IMR-90 (cell line): ENCODE measurements at regions not wholly inside any gene's neighbourhood (a gene's known extent, or its start where the extent isn't known, plus 50 kb on each side); places are given as distances from the start of the nearest gene placed in this dataset.
A peak's percentile ranks its signal among the peaks of the same experiment; 100 is the strongest.

Source experiments
- ATAC-seq: fragments of 200-7000 bp; cut with Tn5 transposase; 2 replicates; pipeline ENCODE4 v1.9.1; 2020; ENCODE audit warnings: low read depth, mild to moderate bottlenecking, moderate library complexity
- BruUV-seq: library from RNA; stranded (reverse); fragments of 400-500 nt; replicated peaks from 2 replicates; lab custom pipeline; 2021; lab: Mats Ljungman, UMichigan
- CTCF ChIA-PET: fragments of 300-600 bp; formaldehyde crosslinking; extraction: SDS; loops from one replicate; lab custom pipeline; 2021; ENCODE audit warnings: antibody characterized with exemption; lab: Yijun Ruan, JAX
- POLR2A ChIA-PET: fragments of 300-600 bp; sonication (Branson Sonifier 250); formaldehyde crosslinking; loops from one replicate; lab custom pipeline; 2022; ENCODE audit warnings: antibody characterized with exemption; ENCODE audit not compliant: unreplicated experiment; lab: Charles Lee
- DNase-seq: peaks from one replicate; pipeline ENCODE4 v3.0.0; 2013
- H2AFZ ChIP-seq: replicated peaks from 2 replicates; pipeline ENCODE3; 2013; ENCODE audit warnings: low read length, mild to moderate bottlenecking; ENCODE audit not compliant: poor library complexity
- H2AK5ac ChIP-seq: 2 replicates; pipeline ENCODE4 v1.6.1; 2013; ENCODE audit warnings: low read depth, low read length, inconsistent platforms
- H2AK9ac ChIP-seq: replicated peaks from 2 replicates; pipeline ENCODE3; 2013; ENCODE audit warnings: mild to moderate bottlenecking, low read depth, low read length, moderate library complexity; ENCODE audit not compliant: poor library complexity
- H2BK120ac ChIP-seq: 2 replicates; pipeline ENCODE4 v1.6.1; 2013; ENCODE audit warnings: low read depth, low read length, inconsistent platforms
- H2BK15ac ChIP-seq: 3 replicates; pipeline ENCODE4 v1.6.1; 2013; ENCODE audit warnings: low read depth, low read length, inconsistent platforms
- H2BK20ac ChIP-seq: 2 replicates; pipeline ENCODE4 v1.6.1; 2013; ENCODE audit warnings: low read depth, mild to moderate bottlenecking, inconsistent platforms, low read length, moderate library complexity
- H2BK5ac ChIP-seq: 2 replicates; pipeline ENCODE4 v1.6.1; 2013; ENCODE audit warnings: mild to moderate bottlenecking, low read depth, low read length, inconsistent platforms; ENCODE audit not compliant: poor library complexity, severe bottlenecking
- H3K14ac ChIP-seq: replicated peaks from 2 replicates; pipeline ENCODE4 v1.6.1; 2013; ENCODE audit warnings: low read depth, low read length, inconsistent platforms
- H3K18ac ChIP-seq: 2 replicates; pipeline ENCODE4 v1.6.1; 2013; ENCODE audit warnings: low read depth, low read length, control low read depth
- H3K23ac ChIP-seq: 2 replicates; pipeline ENCODE4 v1.6.1; 2013; ENCODE audit warnings: low read depth, low read length, inconsistent platforms
- H3K27ac ChIP-seq: 2 replicates; pipeline ENCODE4 v1.5.1; 2013; ENCODE audit warnings: mild to moderate bottlenecking, control low read depth, low read length; ENCODE audit not compliant: insufficient read depth
- H3K27me3 ChIP-seq: 2 replicates; pipeline ENCODE4 v1.6.1; 2013; ENCODE audit warnings: low read length; ENCODE audit not compliant: control insufficient read depth, insufficient read depth
- H3K36me3 ChIP-seq: 2 replicates; pipeline ENCODE4 v1.6.1; 2013; ENCODE audit warnings: low read length, mixed read lengths; ENCODE audit not compliant: control insufficient read depth, insufficient read depth
- H3K4ac ChIP-seq: 2 replicates; pipeline ENCODE4 v1.6.1; 2013; ENCODE audit warnings: low read depth, low read length, inconsistent platforms
- H3K4me1 ChIP-seq: 2 replicates; pipeline ENCODE4 v1.6.1; 2013; ENCODE audit warnings: low read length, mixed read lengths; ENCODE audit not compliant: control insufficient read depth, insufficient read depth
- H3K4me2 ChIP-seq: 2 replicates; pipeline ENCODE4 v1.6.1; 2013; ENCODE audit warnings: low read depth, mild to moderate bottlenecking, control low read depth, low read length, moderate library complexity
- H3K4me3 ChIP-seq: 2 replicates; pipeline ENCODE4 v1.5.1; 2013; ENCODE audit warnings: low read depth, mild to moderate bottlenecking, control low read depth, low read length, moderate library complexity; ENCODE audit not compliant: insufficient read depth
- H3K56ac ChIP-seq: 2 replicates; pipeline ENCODE4 v1.6.1; 2013; ENCODE audit warnings: low read length, inconsistent platforms; ENCODE audit not compliant: insufficient read depth; ENCODE audit errors: extremely low read depth
- H3K79me1 ChIP-seq, 2 experiments: 2 replicates each; pipeline ENCODE4 v1.6.1; 2013; ENCODE audit warnings: low read length in 2 of 2, inconsistent platforms in 1 of 2, low read depth in 1 of 2
- H3K9ac ChIP-seq: 2 replicates; pipeline ENCODE4 v1.6.1; 2013; ENCODE audit warnings: low read depth, low read length, control low read depth
- H3K9me1 ChIP-seq: 2 replicates; pipeline ENCODE4 v1.6.1; 2013; ENCODE audit warnings: low read length, inconsistent platforms; ENCODE audit not compliant: insufficient read depth
- H3K9me3 ChIP-seq: 2 replicates; pipeline ENCODE4 v1.6.1; 2013; ENCODE audit warnings: low read length; ENCODE audit not compliant: control insufficient read depth, insufficient read depth
- H4K20me1 ChIP-seq: 2 replicates; pipeline ENCODE4 v1.6.1; 2013; ENCODE audit warnings: low read length, inconsistent platforms; ENCODE audit not compliant: insufficient read depth
- H4K5ac ChIP-seq: 2 replicates; pipeline ENCODE4 v1.6.1; 2013; ENCODE audit warnings: mild to moderate bottlenecking, low read depth, low read length, control low read depth
- H4K8ac ChIP-seq, 2 experiments: 2 replicates each; pipeline ENCODE4 v1.6.1; 2013; ENCODE audit warnings: low read depth in 2 of 2, low read length in 2 of 2, control low read depth in 1 of 2, inconsistent platforms in 1 of 2
- H4K91ac ChIP-seq: 2 replicates; pipeline ENCODE4 v1.6.1; 2013; ENCODE audit warnings: low read depth, low read length, inconsistent platforms; ENCODE audit not compliant: insufficient read depth
- CEBPB ChIP-seq: IDR thresholded peaks from 2 replicates; pipeline ENCODE4 v1.6.1; 2012; ENCODE audit warnings: low read depth, low read length, improper control_type of control experiment
- CHD1 ChIP-seq: IDR thresholded peaks from 2 replicates; pipeline ENCODE4 v1.6.1; 2012; ENCODE audit warnings: low read depth, low read length, improper control_type of control experiment
- WGBS, 2 experiments: methylation state at CpG; one replicate each; pipeline versions ENCODE4 v1.1.5 to v1.1.7; 2013; ENCODE audit warnings: missing lambda C conversion rate in 2 of 2; ENCODE audit not compliant: insufficient read length in 1 of 2; ENCODE audit errors: extremely low coverage in 2 of 2; 5-methylcytosine and 5-hydroxymethylcytosine counted together
- dilution Hi-C: fragments of 300-500 bp; cut with HindIII; formaldehyde crosslinking; loops from one replicate; pipeline ENCODE4 v1.14.3; 2018; ENCODE audit warnings: low sequenced_read_pairs; ENCODE audit not compliant: unreplicated experiment
- in situ Hi-C: fragments of 300-500 bp; cut with MboI; formaldehyde crosslinking; loops from 3 replicates; pipeline ENCODE4 v1.14.3; 2019; ENCODE audit warnings: low sequenced_read_pairs, inconsistent platforms, mixed read lengths
- intact Hi-C: fragments of 100-400 bp; cut with micrococcal nuclease; formaldehyde crosslinking; loops from 2 replicates; pipeline ENCODE4 v1.10.0; 2022

DNA sequence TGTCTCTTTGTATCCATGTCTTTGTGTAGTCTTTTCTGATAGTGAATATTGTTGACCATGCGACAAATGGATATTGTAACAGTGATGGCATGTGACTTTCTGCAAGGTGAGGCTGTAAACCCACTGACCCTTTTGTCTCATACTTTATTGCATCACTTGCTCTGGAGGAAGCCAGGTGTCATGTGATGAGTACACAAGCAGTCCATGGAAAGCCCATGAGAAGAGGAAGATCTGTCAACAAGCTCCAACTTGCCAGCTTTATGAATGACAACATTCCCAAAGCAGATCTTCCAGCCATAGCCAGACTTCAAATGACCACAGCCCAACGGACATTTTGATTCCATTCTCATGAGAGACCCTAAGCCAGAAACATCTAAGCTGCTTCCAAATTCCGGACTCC, 450.1 kb upstream of the ACTBL2 start:
- H3K14ac ChIP-seq = no peak overlapping the region
- H3K27ac ChIP-seq = no peak overlapping the region
- no peak overlapping the region for H3K23ac ChIP-seq
- WGBS, 2 experiments = no CpG with 5 or more reads among the region's 3 CpGs
- no peak overlapping the region for H3K4me3 ChIP-seq
- ChIA-PET CTCF (interaction anchor here (0.6 to 1.1 kb wide), 2 partner anchors 14 to 188 kb away, joined by 3 read pairs; no protein-coding TSS in a partner anchor), POLR2A (no interaction called here)
- H3K9me3 ChIP-seq = no peaks in the 10 kb centered on the region
- no peak overlapping the region for H4K8ac ChIP-seq
- TF ChIP-seq CHD1 = no peak
- TF ChIP-seq CEBPB = 0 out of 2 replicates have a peak, but pooled peaks have one; percentile 18
- no peak overlapping the region for H3K4me2 ChIP-seq
- DNase-seq = no peak
- no peak overlapping the region for H2AK9ac ChIP-seq
- no peaks in the 10 kb centered on the region for H3K27me3 ChIP-seq
- H3K18ac ChIP-seq = no peak overlapping the region
- H4K20me1 ChIP-seq = no peaks in the 10 kb centered on the region
- no peak overlapping the region for H2AK5ac ChIP-seq
- H2BK120ac ChIP-seq = no peak overlapping the region
- intact Hi-C loops = no loop called here
- H3K56ac ChIP-seq = no peak overlapping the region
- BruUV-seq = no TSS peak
- H2BK5ac ChIP-seq = no peak overlapping the region
- H2BK15ac ChIP-seq = no peak overlapping the region
- no peak overlapping the region for H3K9ac ChIP-seq
- H3K4ac ChIP-seq = no peak overlapping the region
- no peak overlapping the region for H4K91ac ChIP-seq
- in situ Hi-C loops = no loop called here
- dilution Hi-C loops = no loop called here
- no peaks in the 10 kb centered on the region for H3K79me1 ChIP-seq
- no peak overlapping the region for H4K5ac ChIP-seq
- no peaks in the 10 kb centered on the region; the same call in 1 of the 2 replicates for H3K4me1 ChIP-seq
- H2BK20ac ChIP-seq = no peak overlapping the region
- no peak overlapping the region for H2AFZ ChIP-seq
- no peaks in the 10 kb centered on the region for H3K9me1 ChIP-seq
- H3K36me3 ChIP-seq = no peaks in the 10 kb centered on the region
- no peak for ATAC-seq
